Right renal pelvis (tissue), 4 donors: ENCODE measurements at regions not wholly inside any gene's neighbourhood (a gene's known extent, or its start where the extent isn't known, plus 50 kb on each side); places are given as distances from the start of the nearest gene placed in this dataset.

ENCODE experiments used
- DNase-seq, 4 donors: peaks; one replicate each; pipeline ENCODE4 v3.0.0-alpha.2; 2013; ENCODE audit warnings: low read depth in 4 of 4, low spot score in 3 of 4, missing footprints in 1 of 4

DNA sequence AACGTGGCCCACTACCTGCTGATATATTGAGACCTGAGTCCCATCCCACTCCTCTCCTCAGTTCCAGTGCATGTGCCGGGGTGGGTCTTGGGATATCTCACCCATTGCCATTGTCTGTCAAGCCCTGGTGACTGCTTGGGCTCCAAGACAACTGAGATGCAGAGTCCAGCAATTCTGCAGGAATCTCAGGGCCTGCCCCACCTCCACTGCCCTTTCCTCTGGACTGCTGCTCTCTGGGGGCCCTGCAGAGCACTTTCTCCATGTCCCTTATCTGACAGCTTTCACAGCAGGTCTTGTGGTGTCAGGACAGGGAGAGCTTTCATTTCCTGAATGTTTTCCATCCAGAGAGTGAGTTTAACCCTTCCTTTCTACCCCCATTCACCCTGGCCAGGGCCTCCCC is 152.9 kb downstream of the ARL4C start:
- DNase-seq = no peak

DNA sequence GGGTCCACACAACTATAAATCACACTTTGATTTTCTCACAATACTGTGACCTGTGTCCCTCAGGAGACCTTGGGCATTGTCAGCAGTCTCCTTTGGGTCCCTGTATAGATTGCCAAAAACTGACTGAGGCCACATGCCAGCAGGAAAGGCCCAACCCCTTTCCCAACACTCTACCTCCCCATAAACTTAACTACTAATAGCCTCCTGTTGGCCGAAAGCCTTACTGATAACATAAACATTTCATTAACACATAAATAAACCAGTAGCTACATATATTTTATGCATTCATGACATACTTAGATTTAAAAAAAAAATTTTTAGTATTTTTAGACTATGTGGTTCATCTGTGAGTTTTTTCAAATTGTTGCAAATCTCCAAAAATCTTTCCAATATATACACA is 153.5 kb downstream of the ARL4C start:
- no peak for DNase-seq

- DNase-seq = no peak
These were observed 155.4 kb downstream of the ARL4C start for GRCh38 chr2:234341306-234341985.

- no peak for DNase-seq
These were observed 157.4 kb downstream of the ARL4C start for GRCh38 chr2:234339501-234339900.

DNA sequence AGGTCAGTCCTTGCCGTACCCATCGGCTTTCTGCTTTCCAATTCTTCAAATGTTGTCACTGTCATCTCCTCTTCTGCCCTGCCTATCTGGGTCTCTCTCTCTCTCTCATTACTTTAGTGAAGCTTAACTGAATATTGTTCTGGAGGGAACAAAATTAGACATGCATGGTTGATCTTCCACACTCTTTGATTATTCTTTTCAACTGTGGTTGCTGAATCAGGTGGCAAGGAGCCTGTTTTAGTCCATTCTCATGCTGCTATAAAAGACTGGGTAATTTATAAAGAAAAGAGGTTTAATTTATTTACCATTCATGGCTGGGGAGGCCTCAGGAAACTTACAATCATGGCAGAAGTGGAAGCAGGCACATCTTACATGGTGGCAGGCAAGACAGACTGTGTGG is 157.9 kb downstream of the ARL4C start:
- DNase-seq = no peak

DNA sequence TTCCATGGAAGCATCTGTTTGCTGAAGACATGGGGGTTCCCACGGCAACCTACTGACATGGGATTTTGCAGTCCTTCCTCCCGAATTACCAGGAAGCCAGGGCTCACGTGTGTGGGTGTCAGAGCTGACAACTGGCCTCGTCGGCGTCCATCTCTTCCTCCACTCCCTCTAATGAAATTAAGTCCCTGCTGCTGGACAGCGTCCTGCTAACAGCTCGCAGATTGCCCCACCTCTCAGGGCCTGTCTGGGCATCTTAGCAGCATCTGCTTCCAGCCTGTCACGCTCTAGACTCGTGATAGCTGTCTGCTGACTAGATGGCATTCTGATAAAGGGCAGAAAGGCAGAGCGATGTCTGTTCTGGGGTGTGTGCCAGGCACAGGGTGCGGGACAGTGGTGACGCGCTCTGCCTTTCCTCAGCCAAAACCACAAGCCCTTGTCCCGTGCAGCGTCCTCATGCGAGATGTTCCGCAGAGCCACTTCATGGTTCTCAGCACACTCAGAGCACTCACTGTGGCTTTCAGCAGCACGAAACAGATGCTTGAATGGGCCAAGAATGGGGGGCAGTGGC is 161.1 kb downstream of the ARL4C start:
- DNase-seq = peak in 1 of 4 donors; percentile 10

DNA sequence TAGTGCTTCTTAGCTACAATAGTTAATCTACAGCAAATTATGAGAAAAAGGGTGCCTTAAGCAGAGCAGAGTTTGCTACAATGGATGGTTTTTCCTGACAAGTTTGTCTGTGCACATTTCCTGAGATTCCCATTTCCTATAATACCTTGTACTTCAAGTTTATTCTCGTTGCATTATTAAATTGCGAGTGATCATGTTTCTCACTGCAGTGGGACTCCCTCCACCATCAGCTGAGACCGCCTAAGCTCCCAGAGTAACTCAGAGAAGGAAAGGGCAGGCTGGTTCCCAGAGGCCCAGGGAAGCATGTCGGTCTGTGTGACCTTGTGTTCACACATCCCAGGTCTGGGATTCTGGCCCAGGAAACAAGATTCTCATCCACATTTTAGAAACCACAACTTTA is 162.1 kb downstream of the ARL4C start:
- DNase-seq = no peak

GRCh38 chr2:234334151-234334550 is 162.7 kb downstream of the ARL4C start:
- DNase-seq = no peak

GRCh38 chr2:234333168-234334130 is 163.4 kb downstream of the ARL4C start:
- DNase-seq = no peak

DNA sequence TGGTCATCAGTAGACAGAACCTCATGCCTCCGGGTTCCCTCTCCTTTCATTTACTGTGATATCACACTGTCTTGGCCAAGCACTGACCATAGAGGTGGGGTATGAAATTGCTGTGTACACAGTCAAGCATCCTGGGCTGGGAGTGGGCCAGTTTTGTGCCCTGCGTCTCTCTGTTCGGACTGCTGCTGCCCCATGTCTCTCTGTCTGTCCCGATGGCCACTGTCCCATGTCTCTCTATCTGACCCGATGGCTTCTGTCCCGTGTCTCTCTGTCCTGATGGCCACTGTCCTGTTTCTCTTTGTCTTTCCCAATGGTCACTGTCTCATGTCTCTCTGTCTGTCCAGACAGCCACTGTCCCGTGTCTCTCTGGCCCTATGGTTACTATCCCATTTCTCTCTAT is 164.9 kb downstream of the ARL4C start:
- DNase-seq = no peak

DNA sequence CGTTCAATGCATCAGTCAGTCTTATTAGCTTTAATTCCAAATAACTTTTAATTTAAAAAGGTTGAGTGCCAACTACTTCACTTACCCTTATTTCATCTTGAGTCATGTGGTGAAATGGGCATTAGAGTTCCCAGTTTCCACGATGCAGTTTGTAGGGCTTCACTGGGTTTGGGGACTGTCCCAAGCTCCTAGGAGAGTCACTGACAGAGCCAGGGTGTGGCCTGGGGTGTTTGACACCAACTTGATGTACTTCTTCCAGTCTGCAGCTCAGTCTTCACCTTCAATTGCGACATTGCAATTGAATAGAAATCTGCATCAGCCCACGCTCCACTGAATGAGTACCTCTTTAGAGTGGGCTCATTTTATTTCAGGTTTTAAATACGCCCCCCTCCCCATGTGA is 165.3 kb downstream of the ARL4C start:
- no peak for DNase-seq

GRCh38 chr2:234330902-234331301 is 166.0 kb downstream of the ARL4C start:
- DNase-seq = no peak

DNA sequence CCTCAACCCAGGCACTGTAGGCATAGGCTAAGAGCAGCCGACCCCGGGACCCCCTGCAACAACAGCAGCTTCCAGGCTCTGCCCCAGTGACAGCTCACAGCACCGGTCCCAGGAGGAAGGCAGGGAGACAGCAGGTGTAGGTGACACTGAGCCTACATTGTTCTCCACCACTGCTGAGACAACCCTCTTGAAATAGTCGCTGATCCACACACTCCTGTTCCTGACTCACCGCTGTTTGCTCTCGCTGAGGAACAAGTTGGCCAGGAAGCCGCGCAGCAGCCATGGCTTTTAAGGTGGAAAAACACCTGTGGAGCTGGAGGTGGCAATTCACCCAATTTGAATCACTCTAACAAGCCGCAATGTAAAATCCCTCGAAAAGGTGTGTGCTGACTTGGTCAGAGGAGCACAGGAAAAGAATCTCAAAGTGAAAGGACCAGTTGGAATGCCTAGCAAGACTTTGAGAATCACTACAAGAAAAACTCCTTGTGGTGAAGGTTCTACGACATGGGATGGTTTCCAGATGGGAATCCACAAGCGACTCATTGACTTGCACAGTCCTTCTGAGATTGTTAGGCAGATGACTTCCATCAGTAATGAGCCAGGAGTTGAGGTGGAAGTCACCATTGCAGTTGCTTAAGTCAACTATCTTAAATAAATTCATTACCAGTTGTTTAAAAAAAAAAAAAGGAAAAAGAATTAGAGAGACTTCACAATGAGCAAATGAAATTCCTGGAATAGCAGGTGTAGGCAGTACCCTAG is 167.5 kb downstream of the ARL4C start:
- DNase-seq = no peak

- DNase-seq = no peak
These were observed 168.4 kb downstream of the ARL4C start for GRCh38 chr2:234328444-234328990.

GRCh38 chr2:234326694-234327093 is 170.2 kb downstream of the ARL4C start:
- no peak for DNase-seq

- no peak for DNase-seq
These were observed 172.8 kb downstream of the ARL4C start for GRCh38 chr2:234324116-234324515.

- DNase-seq = no peak
These were observed 174.0 kb downstream of the ARL4C start for GRCh38 chr2:234322766-234323465.

- no peak for DNase-seq
These were observed 176.8 kb downstream of the ARL4C start for GRCh38 chr2:234320066-234320465.

- no peak for DNase-seq
These were observed 178.5 kb downstream of the ARL4C start for GRCh38 chr2:234318361-234318760.

- no peak for DNase-seq
These were observed 183.3 kb downstream of the ARL4C start for GRCh38 chr2:234313558-234313957.
